ENCODE measurements at regions not wholly inside any gene's neighbourhood (a gene's known extent, or its start where the extent isn't known, plus 50 kb on each side); places are given as distances from the start of the nearest gene placed in this dataset.

DNA sequence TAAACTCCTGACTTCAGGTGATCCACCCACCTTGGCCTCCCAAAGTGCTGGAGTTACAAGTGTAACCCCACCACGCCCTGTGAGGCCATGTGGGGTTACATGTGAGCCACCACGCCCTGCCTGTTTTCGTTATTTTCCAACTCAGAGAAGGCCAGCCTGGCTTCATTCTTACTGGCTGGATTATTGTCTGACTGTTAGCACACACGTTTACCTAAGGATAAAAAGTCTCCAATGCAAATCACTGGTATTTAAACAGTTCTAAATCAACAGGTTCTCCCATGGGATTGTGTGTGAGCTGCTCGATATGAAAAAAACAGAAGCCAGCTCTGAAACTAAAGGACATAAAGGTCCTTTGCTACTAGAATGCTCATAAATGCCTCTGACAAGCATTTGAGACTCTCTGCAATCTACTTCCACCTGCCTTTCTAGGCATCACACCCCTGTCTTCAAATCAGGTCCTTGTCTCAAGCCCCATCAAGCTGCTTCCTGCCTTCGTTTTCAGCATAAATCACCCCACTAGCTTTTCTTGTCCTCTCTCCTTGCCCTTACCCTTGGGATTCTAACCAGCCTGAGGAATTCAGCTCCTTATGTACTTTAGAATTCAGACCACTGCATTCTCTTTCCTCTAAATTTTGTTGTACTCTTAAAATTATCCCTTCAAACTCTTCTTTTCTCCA lies 265.0 kb downstream of the DUSP6 start:
- Histone ChIP-seq H3K27me3 (ENCODE audit: control insufficient read depth in 1 of 2, insufficient read depth in 1 of 2, low read length in 2 of 2) (no peaks in the 10 kb centered on the region), H4K91ac (ENCODE audit: low read length) (no peak overlapping the region), H3K9ac (ENCODE audit: low read length) (no peak overlapping the region), H3K79me1 (replicated peaks; ENCODE audit: low read length, poor library complexity, severe bottlenecking) (no peaks in the 10 kb centered on the region), H3K4ac (ENCODE audit: low read depth in 1 of 2, low read length in 2 of 2) (no peak overlapping the region), H2AFZ (ENCODE audit: low read depth, low read length) (no peak overlapping the region), H3K36me3 (ENCODE audit: control insufficient read depth in 1 of 2, insufficient read depth in 2 of 2, low read depth in 1 of 2, low read length in 2 of 2) (no peaks in the 10 kb centered on the region), H3K4me1 (ENCODE audit: control insufficient read depth, insufficient read depth, low read depth, low read length) (peaks cover 2% of the 10 kb centered on the region), H3K23ac (ENCODE audit: low read length in 2 of 2) (no peak overlapping the region), H3K4me2 (ENCODE audit: low read length, poor library complexity, severe bottlenecking) (no peak overlapping the region), H3K18ac (ENCODE audit: low read depth in 1 of 2, low read length in 2 of 2) (peak overlapping the region; percentile 28 to 50), H2BK15ac (ENCODE audit: low read depth, poor library complexity, severe bottlenecking) (peak overlapping the region; percentile 12), H4K8ac (ENCODE audit: low read length) (no peak overlapping the region), H2AK5ac (ENCODE audit: low read length, severe bottlenecking) (no peak overlapping the region), H2BK5ac (ENCODE audit: low read depth, low read length, poor library complexity, severe bottlenecking) (no peak overlapping the region), H3K4me3 (ENCODE audit: insufficient read depth in 1 of 2, low read depth in 1 of 2, low read length in 2 of 2) (no peak overlapping the region), H3K14ac (ENCODE audit: low read length in 2 of 2) (no peak overlapping the region), H3K27ac (ENCODE audit: low read length, poor library complexity, severe bottlenecking) (no peak overlapping the region), H2BK12ac (ENCODE audit: low read length in 2 of 2) (no peak overlapping the region), H3K9me3 (ENCODE audit: control insufficient read depth, low read length) (peaks cover 13% of the 10 kb centered on the region), H2BK120ac (ENCODE audit: low read depth, low read length) (no peak overlapping the region)
- no peak for DNase-seq
- WGBS, result 74% methylated on average over 6 of the region's 6 CpGs

DNA sequence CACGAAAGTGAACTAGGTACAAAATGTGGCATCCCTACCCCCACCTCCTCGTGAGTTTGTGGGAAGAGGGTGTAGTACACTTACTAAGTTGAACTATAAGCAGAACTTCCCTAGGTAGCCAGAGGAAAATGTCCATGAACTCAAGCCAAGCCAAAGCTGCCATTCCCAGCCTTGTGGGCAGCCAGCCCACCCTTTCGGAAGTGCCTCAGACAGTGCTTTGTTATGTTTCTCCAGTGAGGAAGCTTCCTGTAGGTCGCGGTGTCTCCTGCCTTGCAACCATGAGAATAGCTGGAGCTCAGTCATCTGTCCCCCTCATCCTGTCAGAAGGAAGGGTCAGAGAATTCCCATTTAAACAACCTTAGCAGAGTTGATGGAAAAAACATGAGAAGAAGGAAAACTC lies 266.9 kb downstream of the DUSP6 start:
- no peak overlapping the region for H3K27ac ChIP-seq (ENCODE audit: low read length, poor library complexity, severe bottlenecking)
- H3K4me1 ChIP-seq (ENCODE audit: control insufficient read depth, insufficient read depth, low read depth, low read length), result peaks cover 4% of the 10 kb centered on the region
- H3K79me1 ChIP-seq (replicated peaks; ENCODE audit: low read length, poor library complexity, severe bottlenecking), result no peaks in the 10 kb centered on the region
- peak overlapping the region; percentile 51 for H2AK5ac ChIP-seq (ENCODE audit: low read length, severe bottlenecking)
- H3K18ac ChIP-seq (ENCODE audit: low read depth in 1 of 2, low read length in 2 of 2), result peak overlapping the region in 1 of 2 experiments; percentile 38
- H4K8ac ChIP-seq (ENCODE audit: low read length), result peak overlapping the region; percentile 60
- no peak for DNase-seq
- no peak overlapping the region for H3K4me3 ChIP-seq (ENCODE audit: insufficient read depth in 1 of 2, low read depth in 1 of 2, low read length in 2 of 2)
- H3K4ac ChIP-seq (ENCODE audit: low read depth in 1 of 2, low read length in 2 of 2), result no peak overlapping the region
- H3K23ac ChIP-seq (ENCODE audit: low read length in 2 of 2), result peak overlapping the region in 1 of 2 experiments; percentile 83
- peaks cover 4% of the 10 kb centered on the region for H3K9me3 ChIP-seq (ENCODE audit: control insufficient read depth, low read length)
- no peak overlapping the region for H3K4me2 ChIP-seq (ENCODE audit: low read length, poor library complexity, severe bottlenecking)
- no peaks in the 10 kb centered on the region for H3K27me3 ChIP-seq (ENCODE audit: control insufficient read depth in 1 of 2, insufficient read depth in 1 of 2, low read length in 2 of 2)
- H2AFZ ChIP-seq (ENCODE audit: low read depth, low read length), result peak overlapping the region; percentile 64
- H3K36me3 ChIP-seq (ENCODE audit: control insufficient read depth in 1 of 2, insufficient read depth in 2 of 2, low read depth in 1 of 2, low read length in 2 of 2), result no peaks in the 10 kb centered on the region
- H3K14ac ChIP-seq (ENCODE audit: low read length in 2 of 2), result no peak overlapping the region
- H3K9ac ChIP-seq (ENCODE audit: low read length), result no peak overlapping the region
- no peak overlapping the region for H2BK5ac ChIP-seq (ENCODE audit: low read depth, low read length, poor library complexity, severe bottlenecking)
- WGBS, result 92% methylated on average over 1 of the region's 5 CpGs
- H2BK15ac ChIP-seq (ENCODE audit: low read depth, poor library complexity, severe bottlenecking), result no peak overlapping the region
- peak overlapping the region; percentile 54 to 63 for H2BK12ac ChIP-seq (ENCODE audit: low read length in 2 of 2)
- H4K91ac ChIP-seq (ENCODE audit: low read length), result peak overlapping the region; percentile 82
- H2BK120ac ChIP-seq (ENCODE audit: low read depth, low read length), result no peak overlapping the region

DNA sequence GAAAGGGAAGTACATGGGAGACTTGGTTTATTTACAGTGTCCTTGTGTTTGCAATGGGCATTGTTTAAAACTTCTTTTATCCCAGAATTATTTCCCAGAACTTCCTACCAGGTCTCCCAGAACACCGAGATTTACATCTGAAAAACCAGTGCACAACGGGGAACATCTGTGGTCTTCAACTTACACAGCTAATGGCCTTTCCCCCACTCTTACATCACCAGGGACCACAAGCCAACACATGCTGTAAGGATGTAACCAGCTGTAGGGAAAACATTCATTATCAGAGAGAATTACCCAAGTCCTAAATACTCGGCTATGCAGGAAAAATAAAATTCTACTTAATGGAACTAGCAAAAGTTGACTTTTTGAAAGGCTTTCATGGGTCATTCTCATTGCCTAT lies 267.6 kb downstream of the DUSP6 start:
- Histone ChIP-seq H3K4ac (ENCODE audit: low read depth in 1 of 2, low read length in 2 of 2) (no peak overlapping the region), H2AFZ (ENCODE audit: low read depth, low read length) (no peak overlapping the region), H3K36me3 (ENCODE audit: control insufficient read depth in 1 of 2, insufficient read depth in 2 of 2, low read depth in 1 of 2, low read length in 2 of 2) (no peaks in the 10 kb centered on the region), H3K4me3 (ENCODE audit: insufficient read depth in 1 of 2, low read depth in 1 of 2, low read length in 2 of 2) (no peak overlapping the region), H3K9me3 (ENCODE audit: control insufficient read depth, low read length) (no peaks in the 10 kb centered on the region), H3K18ac (ENCODE audit: low read depth in 1 of 2, low read length in 2 of 2) (no peak overlapping the region), H2AK5ac (ENCODE audit: low read length, severe bottlenecking) (no peak overlapping the region), H3K27ac (ENCODE audit: low read length, poor library complexity, severe bottlenecking) (no peak overlapping the region), H3K27me3 (ENCODE audit: control insufficient read depth in 1 of 2, insufficient read depth in 1 of 2, low read length in 2 of 2) (no peaks in the 10 kb centered on the region), H3K79me1 (replicated peaks; ENCODE audit: low read length, poor library complexity, severe bottlenecking) (no peaks in the 10 kb centered on the region), H4K8ac (ENCODE audit: low read length) (no peak overlapping the region), H4K91ac (ENCODE audit: low read length) (no peak overlapping the region), H2BK12ac (ENCODE audit: low read length in 2 of 2) (no peak overlapping the region), H3K4me2 (ENCODE audit: low read length, poor library complexity, severe bottlenecking) (no peak overlapping the region), H3K4me1 (ENCODE audit: control insufficient read depth, insufficient read depth, low read depth, low read length) (peaks cover 4% of the 10 kb centered on the region), H3K9ac (ENCODE audit: low read length) (no peak overlapping the region), H3K23ac (ENCODE audit: low read length in 2 of 2) (no peak overlapping the region), H2BK120ac (ENCODE audit: low read depth, low read length) (no peak overlapping the region), H2BK5ac (ENCODE audit: low read depth, low read length, poor library complexity, severe bottlenecking) (no peak overlapping the region), H2BK15ac (ENCODE audit: low read depth, poor library complexity, severe bottlenecking) (no peak overlapping the region), H3K14ac (ENCODE audit: low read length in 2 of 2) (no peak overlapping the region)
- 71% methylated on average over 3 of the region's 3 CpGs for WGBS
- peak; percentile 35 for DNase-seq

DNA sequence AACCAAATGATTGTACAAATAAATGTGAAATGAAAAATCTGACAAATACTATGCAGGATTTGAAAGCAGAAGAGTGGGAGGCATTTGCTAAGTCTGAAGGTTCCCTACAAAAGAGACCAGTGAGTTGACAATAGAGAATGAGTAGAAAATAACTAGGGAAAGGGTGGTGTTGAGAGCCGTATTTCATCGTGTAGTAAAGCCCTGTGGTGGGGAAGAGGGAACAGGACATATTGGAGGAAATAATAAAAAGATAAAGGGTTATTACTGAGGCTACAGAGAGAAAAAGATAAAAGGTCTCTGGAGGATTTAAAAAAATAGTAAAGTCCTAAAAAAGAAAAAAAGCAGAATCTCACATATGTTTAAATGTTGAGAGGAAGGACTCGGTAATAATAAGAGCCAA lies 268.8 kb downstream of the DUSP6 start:
- no peak overlapping the region for H2BK12ac ChIP-seq (ENCODE audit: low read length in 2 of 2)
- peaks cover 4% of the 10 kb centered on the region for H3K4me1 ChIP-seq (ENCODE audit: control insufficient read depth, insufficient read depth, low read depth, low read length)
- H4K91ac ChIP-seq (ENCODE audit: low read length), result no peak overlapping the region
- H3K23ac ChIP-seq (ENCODE audit: low read length in 2 of 2), result no peak overlapping the region
- no peak overlapping the region for H2BK15ac ChIP-seq (ENCODE audit: low read depth, poor library complexity, severe bottlenecking)
- no peak overlapping the region for H2BK5ac ChIP-seq (ENCODE audit: low read depth, low read length, poor library complexity, severe bottlenecking)
- no peak overlapping the region for H2AFZ ChIP-seq (ENCODE audit: low read depth, low read length)
- H2BK120ac ChIP-seq (ENCODE audit: low read depth, low read length), result no peak overlapping the region
- no peaks in the 10 kb centered on the region for H3K36me3 ChIP-seq (ENCODE audit: control insufficient read depth in 1 of 2, insufficient read depth in 2 of 2, low read depth in 1 of 2, low read length in 2 of 2)
- no peak overlapping the region for H3K27ac ChIP-seq (ENCODE audit: low read length, poor library complexity, severe bottlenecking)
- H4K8ac ChIP-seq (ENCODE audit: low read length), result no peak overlapping the region
- no peaks in the 10 kb centered on the region for H3K79me1 ChIP-seq (replicated peaks; ENCODE audit: low read length, poor library complexity, severe bottlenecking)
- H3K4ac ChIP-seq (ENCODE audit: low read depth in 1 of 2, low read length in 2 of 2), result no peak overlapping the region
- H3K14ac ChIP-seq (ENCODE audit: low read length in 2 of 2), result no peak overlapping the region
- no peak for DNase-seq
- no peak overlapping the region for H3K4me3 ChIP-seq (ENCODE audit: insufficient read depth in 1 of 2, low read depth in 1 of 2, low read length in 2 of 2)
- no peak overlapping the region for H3K9ac ChIP-seq (ENCODE audit: low read length)
- H2AK5ac ChIP-seq (ENCODE audit: low read length, severe bottlenecking), result no peak overlapping the region
- H3K9me3 ChIP-seq (ENCODE audit: control insufficient read depth, low read length), result no peaks in the 10 kb centered on the region
- no peaks in the 10 kb centered on the region for H3K27me3 ChIP-seq (ENCODE audit: control insufficient read depth in 1 of 2, insufficient read depth in 1 of 2, low read length in 2 of 2)
- H3K4me2 ChIP-seq (ENCODE audit: low read length, poor library complexity, severe bottlenecking), result no peak overlapping the region
- WGBS, result 76% methylated on average over 2 of the region's 3 CpGs
- no peak overlapping the region for H3K18ac ChIP-seq (ENCODE audit: low read depth in 1 of 2, low read length in 2 of 2)
